Right forelimb (tissue), 1 donor: ENCODE measurements at regions not wholly inside any gene's neighbourhood (a gene's known extent, or its start where the extent isn't known, plus 50 kb on each side); places are given as distances from the start of the nearest gene placed in this dataset.

Experiments used
- DNase-seq: peaks from one replicate; pipeline ENCODE4 v3.0.0-alpha.2; 2018

GRCh38 chr10:108130575-108130974, 966.1 kb upstream of the SORCS1 start:
- no peak for DNase-seq

DNA sequence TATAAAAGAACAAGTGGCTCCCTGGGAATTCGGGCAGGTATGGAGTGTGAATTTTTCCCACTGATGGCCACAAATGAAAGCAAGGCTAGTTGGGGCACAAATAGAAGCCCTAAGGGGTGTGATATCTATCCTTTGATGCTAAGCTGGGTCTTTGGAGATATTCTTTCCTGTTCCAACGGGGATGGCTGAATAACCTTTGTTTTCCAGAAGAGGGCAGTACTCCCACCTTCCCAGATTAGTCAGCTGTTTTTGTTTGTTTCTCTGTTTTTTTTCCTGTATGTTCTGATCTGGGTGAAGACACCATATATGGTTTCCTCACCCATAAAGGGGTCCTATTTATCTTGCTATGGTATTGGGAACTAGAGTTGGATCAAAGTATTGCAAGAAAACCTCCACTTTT, 947.7 kb upstream of the SORCS1 start:
- DNase-seq: no peak

GRCh38 chr10:108104551-108105156, 940.1 kb upstream of the SORCS1 start:
- no peak for DNase-seq

DNA sequence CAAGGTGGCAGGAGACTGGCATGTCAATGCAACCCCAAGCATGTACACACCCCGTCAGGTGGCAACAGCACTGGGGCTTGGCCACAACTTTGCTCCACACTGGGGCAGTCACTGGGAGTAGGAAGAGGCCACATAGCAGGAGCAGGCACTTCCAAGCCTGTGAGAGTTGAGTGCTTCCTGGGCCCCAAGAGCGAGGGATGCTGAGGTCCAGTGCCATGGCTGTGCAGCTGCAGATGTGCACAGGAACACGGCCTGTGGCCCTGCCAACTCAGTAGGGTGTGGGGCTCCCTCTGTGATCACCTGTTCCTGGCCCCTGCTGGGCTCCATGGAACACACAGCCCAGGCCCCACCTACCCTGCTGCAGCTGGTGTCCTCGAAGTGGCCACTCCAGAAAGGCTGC, 932.8 kb upstream of the SORCS1 start:
- DNase-seq: no peak

DNA sequence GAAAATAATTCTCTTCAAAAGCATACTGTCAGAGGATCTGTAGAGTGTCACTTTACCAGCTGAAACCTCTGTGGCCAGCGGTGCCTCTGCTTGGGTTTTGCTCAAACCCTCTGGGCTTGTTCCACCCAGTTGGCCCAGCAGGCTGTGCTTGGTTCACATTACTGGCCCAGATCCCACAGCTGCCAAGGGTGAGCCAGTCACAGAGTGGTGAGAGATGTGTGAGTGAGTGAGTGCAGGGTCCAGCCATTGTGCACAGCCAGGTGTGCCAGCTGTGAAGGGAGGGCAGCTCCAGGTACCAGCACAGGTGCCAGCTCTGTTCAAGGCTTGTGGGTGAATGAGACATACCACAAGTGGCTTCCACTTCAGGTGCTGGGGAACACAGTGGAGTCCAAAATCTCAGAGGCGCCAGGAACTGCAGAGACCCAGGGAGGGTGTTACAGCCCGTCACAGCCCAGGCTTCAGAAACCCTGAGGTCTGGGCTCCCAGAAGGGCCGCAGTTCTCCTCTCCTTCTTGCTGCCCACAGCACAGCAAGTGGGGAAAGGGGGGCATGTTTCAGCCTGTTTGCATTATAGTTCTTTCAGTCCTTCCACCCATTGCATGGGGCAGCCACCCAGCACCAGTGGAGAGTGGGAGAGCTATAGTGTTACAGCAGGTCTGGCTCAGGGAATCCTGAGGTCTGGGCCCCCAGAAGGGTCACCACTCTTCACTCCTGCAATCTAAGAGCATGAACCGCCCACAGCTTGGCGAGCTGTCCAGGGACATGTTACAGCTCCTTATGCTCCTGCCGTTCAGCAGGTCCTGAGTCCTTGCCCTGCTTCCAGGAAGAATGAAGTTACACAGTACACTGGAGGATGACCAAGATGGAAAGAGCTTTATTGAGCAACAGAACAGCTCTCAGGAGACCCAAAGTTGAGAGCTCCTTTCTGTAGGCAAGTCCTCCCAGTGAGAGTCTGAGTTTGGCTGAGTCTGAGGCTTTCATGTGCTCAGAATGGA, 931.7 kb upstream of the SORCS1 start:
- DNase-seq: no peak

DNA sequence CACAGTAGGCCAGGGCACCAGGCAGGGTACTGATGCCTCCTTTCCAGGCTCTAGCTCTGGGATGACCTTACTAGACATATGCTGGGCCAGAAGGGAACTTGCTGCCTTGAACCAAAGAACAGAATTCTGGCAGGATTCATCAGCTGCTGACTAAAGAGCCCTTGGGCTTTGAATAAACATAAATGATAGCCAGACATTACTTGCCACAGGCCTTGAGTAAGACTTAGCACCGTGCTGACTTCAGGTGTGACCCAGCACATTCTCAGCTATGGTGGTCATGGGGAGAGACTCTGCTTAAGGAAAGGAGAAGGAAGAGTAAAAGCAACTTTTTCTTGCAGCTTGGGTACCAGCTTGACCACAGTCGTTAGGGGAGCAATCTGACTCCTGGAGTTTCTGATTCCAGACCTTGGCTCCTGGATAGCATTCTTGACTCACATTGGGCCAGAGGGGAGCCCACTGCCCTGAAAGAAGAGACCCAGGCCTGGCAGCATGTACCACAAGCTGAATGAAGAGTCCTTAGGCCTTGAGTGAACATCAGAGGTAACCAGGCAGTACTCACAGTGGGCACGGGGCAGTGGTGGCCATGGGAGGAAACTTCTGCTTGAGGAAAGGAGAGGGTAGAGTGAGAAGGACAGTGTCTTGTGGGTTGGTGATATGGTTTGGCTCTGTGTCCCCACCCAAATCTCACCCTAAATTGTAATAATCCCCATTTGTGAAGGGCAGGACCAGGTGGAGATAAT, 926.1 kb upstream of the SORCS1 start:
- DNase-seq: no peak

DNA sequence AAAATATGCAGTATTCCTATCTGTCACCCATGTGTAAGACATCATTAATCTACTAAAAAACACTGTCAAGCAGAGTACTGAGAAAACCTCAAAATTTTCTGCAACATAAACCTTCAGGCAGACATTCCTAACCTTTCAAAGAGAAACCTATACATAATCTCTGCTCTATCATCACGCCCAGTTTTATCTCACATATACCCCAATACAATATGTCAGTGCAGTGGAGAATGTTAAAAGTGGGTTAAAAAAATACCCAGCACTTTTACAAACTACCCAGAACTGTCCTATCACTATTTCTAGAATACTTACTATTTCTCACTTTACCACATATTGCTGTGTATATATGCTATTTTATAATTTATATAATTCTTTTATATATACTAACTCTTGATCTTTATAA, 922.0 kb upstream of the SORCS1 start:
- no peak for DNase-seq

DNA sequence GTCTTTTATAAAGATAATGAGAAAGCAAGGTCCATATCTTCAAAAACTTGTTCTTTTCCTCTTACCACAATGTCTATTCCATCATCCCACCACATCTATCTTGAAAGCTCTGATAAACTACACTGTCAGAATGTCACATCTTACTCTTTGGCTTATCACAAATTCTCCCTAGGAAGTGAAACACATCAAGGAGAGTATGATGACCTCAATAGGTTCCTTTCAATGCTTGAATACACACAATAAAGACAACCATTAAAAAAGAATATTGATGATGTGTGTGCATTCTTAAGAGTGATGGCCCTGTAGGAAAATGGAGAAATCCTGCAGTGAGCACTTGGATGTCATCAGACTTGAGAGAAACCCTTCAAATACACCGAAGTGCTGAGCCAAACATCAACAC, 918.1 kb upstream of the SORCS1 start:
- no peak for DNase-seq

- no peak for DNase-seq
Measured at GRCh38 chr10:108078263-108078662, 913.8 kb upstream of the SORCS1 start.

DNA sequence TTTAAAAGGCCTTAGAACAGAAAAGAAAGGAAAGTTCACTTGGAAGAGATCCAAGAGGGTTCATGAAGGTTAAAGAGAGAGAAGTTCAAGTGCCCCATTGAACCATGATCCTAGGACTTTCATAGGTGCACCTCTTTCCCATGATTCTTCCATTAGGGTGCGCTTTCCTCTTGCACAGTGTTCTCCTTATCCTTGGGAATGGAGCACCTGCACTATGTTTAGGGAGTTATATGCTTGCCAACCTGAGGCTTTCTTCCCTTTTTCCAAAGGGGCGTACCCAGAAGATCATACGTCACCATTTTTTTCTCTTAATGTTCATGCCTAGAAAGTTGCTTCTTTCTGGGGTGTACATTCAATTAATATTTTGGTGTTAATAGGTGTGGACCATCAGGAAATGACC, 908.0 kb upstream of the SORCS1 start:
- DNase-seq: no peak

- no peak for DNase-seq
Measured at GRCh38 chr10:108070789-108071188, 906.3 kb upstream of the SORCS1 start.

- DNase-seq: no peak
Measured at GRCh38 chr10:108069096-108069495, 904.6 kb upstream of the SORCS1 start.

DNA sequence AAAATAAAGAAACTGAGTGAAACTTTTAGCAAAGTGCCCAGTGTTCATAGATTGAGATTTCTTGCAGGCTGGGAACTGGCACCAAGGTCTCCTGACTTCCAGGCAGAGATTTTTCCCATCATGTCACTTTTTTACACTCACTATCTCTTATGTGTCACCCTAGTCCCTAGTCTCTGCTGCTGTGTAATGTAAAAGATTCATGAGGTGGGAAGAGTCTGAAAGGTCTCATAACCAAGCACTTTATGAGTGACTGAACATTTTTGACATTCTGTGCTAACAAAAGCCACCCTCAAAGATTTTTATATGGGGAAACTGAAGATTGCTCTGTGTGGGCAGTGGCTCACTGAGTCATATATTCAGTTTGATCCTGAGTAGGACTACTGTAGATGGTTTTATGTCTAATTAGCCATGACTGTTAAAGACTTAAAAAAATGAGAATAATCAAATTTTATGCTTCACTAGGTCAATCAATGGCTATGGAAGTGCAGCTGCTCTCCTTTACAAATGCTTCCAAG, 900.3 kb upstream of the SORCS1 start:
- DNase-seq: no peak

DNA sequence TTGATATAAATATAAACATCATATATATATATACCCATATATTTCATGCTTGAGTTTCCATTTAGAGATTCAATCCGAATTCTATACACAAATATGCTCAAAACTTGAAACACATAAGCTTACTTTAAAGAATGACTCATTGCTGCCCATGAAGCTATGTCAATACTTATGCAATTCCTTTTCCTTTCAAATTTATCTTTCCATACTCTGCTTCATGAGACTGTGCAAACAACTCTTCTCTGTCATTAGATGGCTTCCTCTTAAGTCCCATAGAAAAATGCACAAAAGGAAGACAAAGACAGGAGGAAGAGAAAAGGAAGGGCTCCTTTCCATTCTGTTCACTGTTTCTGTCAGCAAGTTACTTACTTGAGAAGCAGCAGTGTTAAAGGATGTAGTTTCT, 895.7 kb upstream of the SORCS1 start:
- DNase-seq: no peak

GRCh38 chr10:108055506-108055905, 891.0 kb upstream of the SORCS1 start:
- no peak for DNase-seq

DNA sequence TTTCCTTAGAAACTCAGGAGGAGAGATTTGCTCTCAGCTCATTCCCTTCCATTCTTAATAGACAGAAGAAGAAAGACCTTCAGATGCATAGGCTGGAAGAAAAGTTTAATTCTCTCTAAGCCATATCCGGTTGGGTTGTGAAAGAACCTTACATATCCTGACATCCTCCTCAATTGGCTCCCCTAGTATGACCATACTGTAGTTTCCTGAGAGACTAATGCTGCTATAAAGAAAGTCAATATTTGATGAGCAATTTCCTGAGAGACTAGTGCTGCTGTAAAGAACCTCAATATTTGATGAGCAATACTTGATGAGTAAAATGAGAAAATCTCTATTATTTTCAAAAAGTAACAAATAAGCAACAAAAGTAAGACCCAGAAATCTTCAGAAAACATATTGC, 888.5 kb upstream of the SORCS1 start:
- DNase-seq: no peak

DNA sequence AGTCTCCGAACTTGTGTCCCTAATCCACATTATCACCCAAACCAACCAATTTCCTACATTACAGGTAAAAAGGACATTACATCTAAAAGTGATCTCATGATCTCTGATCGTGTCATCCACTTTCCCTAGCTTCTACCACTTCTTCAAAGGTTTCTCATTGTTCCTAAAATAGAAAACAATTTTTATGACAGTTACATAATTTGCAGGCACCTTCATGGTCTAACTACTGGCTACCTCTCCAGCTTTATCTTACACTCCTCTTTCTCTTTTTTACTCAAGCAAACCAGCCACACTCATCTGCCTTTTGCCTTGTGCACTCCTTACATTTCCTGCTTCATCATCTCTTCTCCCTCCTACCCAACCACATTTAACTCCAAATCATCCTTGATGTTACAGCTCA, 886.7 kb upstream of the SORCS1 start:
- no peak for DNase-seq

DNA sequence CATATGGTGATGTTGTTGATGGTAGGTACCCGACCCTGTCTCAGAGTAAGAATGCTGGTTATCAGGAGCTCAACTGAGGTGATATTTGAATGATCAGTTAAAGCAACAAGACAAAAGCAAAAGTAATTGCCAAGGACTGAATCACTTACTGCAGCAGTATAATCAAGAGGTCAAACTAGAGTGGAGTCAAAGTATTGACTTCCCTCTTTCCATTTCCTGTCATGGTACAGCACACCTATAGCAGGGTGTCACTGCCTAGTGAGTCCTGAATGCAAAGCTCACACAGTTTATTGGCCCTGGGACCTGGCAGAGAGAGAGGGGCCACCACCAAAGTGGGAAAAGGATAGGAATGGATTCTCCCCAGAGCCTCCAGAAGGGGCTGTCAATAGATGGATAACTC, 886.1 kb upstream of the SORCS1 start:
- DNase-seq: no peak

- DNase-seq: no peak
Measured at GRCh38 chr10:108049668-108050067, 885.2 kb upstream of the SORCS1 start.

DNA sequence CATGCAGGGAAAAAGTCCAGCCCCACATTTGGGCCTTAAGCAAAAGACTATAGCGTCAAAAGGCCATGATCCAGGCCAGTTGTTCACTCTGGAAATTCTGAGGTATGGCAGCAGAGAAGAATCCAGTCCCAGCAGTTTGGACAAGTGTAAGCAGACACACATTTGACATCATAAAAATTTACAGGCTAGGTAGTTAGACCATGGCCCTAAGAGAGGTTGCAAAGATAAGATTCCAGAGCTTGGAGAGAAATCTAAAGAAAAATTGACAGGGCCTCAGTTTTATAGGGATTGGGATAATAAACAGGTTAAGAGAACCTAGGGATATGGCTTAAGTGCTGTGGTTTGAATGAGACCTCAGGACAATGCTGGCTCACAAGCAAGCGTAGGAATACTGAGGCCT, 884.4 kb upstream of the SORCS1 start:
- no peak for DNase-seq

DNA sequence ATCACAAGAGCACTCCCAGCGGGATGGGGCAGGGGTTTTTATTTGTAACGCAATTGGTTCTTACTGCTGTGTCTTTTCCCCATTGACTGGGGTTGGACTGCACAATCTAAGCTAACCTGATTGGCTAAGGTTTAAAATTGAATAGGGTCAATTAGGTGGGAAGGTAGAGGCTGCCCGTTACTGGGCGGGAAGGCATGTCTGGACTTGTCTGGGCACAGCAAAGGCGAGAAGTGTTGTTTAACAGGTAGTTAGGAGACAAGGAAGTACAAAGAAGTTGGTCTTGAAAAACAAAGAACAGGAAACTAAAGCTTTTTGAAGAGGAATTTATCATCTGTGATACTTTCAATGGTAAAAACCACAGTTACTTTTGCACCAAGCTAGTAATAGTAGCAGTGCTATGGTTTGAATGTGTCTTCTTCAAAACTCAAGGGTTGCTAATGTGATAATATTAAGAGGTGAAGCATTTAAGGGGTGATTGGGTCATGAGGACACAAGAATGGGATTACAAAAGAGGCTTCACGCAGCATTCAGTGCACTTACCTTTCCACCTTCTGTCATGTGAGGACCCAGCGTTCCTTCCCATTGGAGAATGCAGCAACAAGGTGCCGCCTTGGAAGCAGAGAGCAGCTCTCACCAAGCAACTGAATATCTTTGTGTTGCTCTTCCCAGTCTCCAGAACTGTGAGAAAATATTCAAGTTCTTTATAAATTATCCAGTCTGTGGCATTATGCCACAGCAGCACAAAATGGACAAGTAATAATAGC, 875.5 kb upstream of the SORCS1 start:
- no peak for DNase-seq

DNA sequence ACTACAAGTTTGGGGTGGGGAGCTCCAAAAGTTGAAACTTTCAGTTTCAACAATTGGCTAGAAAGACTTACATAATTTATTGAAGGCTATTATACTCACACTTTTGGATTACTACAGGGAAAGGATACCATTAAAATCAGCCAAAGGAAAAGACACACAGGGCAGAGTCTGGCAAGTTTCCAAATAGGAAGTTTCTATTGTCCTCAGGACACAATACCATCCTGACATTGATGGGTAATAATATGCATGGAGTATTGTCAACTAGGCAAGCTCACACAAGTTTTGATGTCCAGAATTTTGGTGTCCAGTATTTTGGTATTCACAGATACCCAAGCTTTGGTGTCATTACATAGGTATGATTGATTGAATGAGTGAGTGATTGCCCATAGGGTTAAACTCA, 872.6 kb upstream of the SORCS1 start:
- DNase-seq: no peak

DNA sequence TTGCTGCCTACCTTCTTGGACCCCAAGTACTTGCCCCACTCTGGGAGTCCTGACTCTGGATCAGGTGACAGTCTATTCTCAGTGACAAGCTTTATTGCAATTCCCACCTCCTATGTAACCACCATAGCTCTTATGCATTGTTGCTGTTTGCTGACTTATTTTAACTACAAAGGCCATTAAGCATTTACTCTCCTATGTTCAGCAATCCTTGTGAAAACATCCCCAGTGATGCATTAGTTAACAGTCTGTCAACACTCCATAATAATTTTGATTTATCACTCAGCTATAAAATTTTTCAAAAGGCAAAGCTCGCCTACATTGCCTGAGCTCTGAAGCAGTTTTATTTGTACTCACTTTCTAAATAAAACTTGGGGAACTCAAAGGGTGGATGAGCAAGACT, 871.8 kb upstream of the SORCS1 start:
- no peak for DNase-seq
